Ecto neural progenitor cell (in vitro differentiated cells): ENCODE measurements at regions not wholly inside any gene's neighbourhood (a gene's known extent, or its start where the extent isn't known, plus 50 kb on each side); places are given as distances from the start of the nearest gene placed in this dataset.
"Not testable (repeated sequence)": the region's sequence is repeated elsewhere in the genome, so short reads cannot be mapped to it uniquely, and the experiment has no call there.

ENCODE experiments used
- DNase-seq: peaks from one replicate; pipeline ENCODE4 v3.0.0-alpha.2; 2018; ENCODE audit warnings: low spot score

DNA sequence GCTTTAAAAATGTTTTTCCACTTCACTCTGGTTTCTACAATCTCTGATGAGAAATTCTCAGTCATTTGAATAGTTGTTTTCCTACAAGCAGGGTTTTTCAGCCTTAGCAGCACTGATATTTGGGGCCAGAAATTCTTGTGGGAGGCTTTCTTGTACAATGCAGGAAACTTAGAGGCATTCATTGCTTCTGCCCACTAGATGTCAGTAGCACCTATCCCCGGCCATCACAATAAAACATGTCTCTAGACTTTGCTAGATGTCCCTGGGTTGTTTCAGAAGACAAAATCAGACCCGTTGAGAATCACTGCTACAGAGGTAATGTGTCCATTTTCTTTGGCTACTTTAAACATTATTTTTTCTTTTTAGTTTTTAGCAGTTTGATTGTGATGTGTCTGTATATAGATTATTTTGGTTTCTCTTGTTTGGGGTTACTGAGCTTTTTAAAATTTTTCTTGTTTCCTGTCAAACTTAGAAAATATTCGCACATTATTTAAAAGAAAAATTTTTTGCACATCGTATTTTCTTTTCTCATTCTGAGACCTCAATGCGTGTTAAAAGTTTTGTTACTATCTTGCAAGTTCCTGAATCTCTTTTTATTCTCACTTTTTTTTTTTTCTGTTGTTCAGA, 60.8 kb upstream of the CCDC179 start:
- DNase-seq: peak; percentile 46

DNA sequence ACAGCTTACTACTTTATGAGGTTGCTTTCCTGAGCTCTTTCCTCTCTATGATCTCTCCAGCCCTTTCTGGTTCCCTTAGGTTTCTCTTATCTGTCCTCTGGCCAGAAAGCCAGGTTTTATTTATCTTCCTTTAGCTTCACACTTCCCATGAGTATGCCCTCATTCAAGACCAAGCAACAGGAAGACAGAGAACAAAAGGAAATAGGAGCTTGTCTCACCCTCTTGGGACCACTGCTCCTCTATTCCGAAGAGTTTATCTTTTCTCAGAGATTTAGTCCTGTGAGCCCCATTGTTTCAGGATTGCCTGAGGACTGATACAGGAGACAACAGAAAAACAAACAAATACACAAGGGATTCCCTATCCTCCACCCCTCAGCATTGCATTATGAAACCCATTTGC, 62.4 kb upstream of the CCDC179 start:
- no peak for DNase-seq

DNA sequence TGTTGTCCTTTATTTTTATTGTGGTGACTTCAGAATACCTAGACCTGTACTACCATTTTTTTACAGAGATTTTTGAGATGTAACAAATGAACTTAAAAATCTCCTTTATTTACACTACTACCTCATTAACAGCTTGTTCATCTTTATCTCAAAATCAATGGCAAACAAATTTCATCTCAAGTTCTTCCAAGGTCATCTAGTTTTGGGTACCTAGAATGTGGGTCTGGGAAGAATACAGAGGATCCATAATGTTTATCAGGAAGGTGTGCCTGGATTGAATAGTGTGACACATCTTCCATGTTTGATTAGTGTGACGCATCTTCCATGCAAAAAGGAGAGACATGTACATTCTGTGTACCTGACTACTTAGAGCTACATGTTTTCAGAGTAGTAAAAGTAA, 63.3 kb upstream of the CCDC179 start:
- no peak for DNase-seq

DNA sequence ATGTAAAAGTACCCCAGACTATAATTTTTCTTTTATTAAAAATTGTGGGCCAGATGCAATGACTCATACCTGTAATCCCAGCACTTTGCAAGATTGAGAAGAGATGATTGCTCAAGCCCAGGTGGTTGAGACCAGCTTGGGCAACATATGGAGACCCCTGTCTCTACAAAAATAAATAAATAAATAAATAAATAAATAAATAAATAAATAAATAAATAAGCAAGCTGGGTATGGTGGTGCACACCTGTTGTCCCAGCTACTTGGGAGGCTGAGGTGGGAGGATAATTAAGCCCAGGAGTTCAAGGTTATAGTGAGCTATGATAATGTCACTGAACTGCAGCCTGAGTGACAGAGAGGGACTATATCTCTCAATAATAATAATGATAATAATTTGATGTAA, 66.1 kb upstream of the CCDC179 start:
- DNase-seq: no peak

DNA sequence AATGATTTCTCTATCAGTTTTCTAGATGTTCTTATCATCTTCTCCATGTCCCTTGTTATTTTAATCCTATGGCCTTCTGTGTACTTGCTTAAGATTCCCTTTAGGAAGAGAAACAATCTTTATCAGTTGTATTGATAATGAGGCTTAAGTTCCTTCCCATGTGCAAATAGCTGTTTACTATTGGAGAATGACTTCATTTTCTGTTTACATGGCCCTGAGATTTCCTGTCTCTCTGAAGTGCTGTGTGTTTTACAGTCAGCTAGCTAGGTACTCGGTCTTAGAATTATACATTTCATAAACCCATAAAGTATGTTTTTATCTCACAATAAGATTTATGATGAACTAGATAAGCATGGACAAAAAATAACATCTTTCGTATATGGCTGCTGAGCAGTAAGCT, 67.5 kb upstream of the CCDC179 start:
- no peak for DNase-seq

DNA sequence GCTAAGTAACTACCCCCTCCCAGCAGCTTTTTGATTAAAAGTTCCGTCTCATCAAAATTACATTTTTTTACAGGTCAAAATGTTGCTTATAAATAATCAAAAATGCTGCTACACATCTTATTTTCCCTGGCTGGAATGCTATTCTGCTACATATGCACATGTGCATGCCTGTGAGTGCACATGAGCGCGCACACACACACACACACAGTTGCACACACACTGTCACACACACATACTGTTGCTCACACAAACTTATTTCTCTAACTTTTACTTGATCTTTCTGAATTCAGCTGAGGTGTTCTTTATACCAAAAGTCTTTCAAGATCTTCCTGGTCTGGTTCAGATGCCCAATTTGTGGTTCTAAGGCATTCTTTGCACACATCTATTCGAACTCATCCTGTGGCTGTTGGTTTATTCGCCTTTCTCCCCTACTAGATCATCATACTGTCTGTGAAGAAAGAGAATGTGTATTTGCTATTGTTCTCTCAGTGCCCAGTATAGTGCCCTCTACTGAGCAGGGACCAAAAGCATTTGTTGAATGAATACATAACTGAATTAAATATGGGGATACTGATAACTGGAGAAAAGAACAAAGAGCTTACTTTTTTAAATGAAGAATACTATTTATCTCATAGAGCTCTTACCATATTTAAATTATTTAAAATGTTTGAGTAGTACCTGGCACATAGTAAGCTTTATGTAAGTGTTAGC, 68.1 kb upstream of the CCDC179 start:
- no peak for DNase-seq

DNA sequence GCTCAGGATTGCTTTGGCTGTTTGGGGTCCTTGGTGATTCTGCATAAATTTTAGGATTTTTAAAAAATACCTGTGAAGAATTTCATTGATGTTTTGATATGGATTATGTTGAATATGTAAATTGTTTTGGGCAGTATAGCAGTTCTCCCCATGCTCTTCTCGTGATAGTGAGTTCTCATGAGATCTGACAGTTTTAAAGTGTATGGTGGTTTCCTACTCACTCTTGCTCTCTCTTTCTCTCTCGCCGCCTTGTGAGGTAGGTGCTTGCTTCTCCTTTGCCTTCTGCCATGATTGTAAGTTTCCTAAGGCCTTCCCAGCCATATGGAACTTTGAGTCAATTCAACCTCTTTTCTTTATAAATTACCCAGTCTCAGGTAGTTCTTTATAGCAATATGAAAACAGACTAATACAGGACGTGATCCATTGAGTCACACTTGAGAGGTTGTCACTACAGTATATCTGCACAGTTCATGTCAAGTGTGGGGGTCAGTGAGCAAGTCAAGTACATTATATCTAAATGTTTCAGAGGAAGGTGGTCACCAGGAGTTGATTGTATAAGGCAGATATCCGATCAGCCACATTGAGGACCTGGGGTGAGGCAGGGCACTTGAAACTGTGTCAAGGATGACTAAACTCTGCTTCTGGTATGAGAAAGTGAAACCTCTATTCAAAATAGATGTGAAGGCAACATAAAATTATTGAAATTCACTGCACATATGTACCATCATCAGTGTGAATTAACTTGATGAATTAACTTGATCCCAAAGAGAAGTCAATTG, 70.7 kb upstream of the CCDC179 start:
- no peak for DNase-seq

DNA sequence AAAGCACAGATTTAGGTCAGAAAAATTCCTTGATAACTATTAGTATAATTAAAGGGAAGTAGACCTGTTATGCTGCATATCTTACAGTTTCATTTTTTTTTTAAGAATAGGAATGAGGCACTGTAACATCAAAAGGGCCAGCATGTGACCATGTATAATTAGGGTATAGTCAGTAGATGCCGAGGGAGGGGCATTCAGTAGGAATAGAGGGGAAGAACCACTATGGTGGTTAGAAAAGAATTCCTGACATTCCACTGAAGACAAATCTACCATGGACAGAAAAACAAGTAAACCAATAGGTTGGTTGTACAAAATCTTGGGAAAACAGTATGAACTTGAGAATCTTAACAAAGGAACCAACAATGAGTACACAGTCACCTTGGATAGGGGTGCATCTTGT, 78.4 kb upstream of the CCDC179 start:
- DNase-seq: no peak

DNA sequence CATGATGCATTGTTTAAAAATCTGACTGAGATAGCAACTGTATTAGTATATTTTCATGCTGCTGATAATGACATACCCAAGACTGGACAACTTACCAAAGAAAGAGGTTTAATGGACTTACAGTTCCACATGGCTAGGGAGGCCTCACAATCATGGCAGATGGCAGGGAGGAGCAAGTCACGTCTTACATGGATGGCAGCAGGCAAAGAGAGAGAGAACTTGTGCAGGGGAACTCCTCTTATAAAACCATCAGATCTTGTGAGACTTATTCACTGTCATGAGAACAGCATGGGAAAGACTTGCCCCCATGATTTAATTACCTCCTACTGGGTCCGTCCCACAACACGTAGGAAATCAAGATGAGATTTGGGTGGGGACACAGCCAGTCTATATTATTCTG, 81.3 kb upstream of the CCDC179 start:
- DNase-seq: not testable (repeated sequence)

DNA sequence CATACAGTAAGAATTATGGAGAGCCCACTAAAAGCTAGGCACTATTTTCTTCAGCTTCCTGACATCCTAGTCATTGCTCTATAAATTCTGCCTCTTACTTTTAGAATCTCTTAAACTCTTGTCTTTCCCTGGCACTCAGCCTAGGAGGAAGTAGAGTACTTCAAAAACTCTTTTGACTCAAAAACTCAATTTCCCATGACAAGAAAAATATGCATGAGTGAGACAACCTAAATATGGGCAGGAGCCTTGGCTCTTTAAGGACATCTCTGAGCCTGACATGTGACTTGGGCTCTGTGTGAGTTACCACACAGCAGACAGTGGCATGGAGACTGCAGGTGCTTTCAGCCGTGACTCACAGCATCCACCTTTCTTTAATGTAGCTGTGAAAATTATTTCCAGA, 97.5 kb upstream of the CCDC179 start:
- no peak for DNase-seq

DNA sequence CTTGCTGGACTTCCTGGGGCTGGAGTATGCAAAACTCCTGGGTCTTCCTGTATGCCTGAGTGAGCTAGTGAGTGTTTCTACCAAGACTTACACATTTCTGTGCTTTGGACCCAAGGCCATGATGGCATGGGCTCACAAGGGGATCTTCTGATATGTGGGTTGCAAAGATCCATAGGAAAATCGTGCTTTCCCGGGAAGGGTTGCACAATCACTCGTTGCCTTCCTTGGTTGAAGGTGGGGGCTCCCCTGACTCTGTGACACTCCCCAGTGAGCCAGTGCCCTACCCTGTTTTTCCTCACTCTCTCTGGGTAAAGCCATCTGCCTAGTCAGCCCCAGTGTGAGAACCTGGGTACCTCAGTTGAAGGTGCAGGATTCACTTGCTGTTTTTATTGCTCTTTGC, 114.0 kb upstream of the CCDC179 start:
- DNase-seq: no peak

DNA sequence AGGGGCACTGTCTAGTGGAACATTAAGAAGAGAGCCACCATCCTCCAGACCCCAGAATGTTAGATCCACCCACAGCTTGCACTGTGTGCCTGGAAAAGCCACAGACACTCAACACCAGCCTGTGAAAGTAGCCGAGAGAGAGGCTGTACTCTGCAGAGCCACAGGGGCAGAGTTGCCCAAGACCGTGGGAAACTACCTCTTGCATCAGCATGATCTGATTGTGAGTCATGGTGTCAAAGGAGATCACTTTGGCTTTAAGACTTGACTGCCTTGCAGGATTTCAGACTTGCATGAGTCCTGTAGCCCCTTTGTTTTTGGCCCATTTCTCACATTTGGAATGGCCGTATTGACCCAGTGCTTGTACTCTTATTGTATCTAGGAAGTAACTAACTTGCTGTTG, 115.9 kb upstream of the CCDC179 start:
- DNase-seq: no peak

DNA sequence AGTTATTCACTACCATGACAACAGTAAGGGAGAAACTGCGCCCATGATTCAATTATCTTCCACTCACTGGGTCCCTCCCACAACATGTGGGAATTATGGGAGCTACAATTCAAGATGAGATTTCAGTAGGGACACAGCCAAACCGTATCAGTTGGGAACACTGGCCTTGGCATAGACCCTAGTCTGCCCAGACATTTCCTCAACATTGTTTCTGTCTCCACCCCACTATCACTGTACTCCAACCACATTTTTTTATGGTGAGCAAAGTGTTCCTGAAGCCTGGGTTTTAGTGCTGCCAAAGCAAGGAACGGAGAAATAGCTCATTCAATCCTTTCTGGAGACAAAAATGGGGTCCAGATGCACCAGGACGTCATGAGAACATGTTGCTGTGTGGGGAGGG, 122.6 kb upstream of the CCDC179 start:
- no peak for DNase-seq

DNA sequence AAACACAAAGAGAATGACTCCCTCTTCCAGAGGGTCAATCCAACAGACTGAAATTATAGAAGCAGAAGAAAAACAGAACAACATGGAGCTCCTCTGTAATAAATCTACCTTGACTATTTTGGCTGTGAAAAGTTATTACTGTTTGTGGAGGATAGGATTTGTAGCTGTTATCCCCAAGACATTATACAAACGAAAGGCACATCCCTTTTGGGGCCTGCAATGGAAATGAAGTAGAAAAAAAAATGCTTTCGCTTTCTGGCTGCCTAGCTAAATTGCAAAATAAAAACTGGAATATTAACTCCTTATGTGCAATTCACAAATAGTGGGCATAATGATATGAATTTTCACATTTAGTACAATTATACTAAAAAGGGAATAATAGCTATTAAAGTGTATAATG, 123.8 kb upstream of the CCDC179 start:
- no peak for DNase-seq

DNA sequence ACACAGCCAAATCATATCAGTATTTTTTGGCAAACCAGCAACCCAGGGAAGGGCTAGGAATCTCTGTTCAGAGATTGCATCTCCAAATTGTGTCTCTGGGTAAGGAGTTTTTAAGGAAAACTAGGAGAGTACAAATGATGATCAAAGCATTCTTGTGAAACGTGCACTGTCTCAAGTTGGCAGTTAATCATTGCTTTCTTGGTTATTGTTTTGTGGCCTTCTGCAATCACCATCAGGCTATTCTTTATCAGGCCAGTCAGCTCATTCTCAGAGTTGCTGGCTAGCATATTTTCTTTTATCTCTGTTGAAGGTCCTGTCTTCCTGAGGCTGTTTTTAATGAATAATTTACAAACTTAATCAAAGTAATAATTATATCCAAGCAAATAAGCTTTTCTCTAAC, 129.1 kb upstream of the CCDC179 start:
- no peak for DNase-seq

DNA sequence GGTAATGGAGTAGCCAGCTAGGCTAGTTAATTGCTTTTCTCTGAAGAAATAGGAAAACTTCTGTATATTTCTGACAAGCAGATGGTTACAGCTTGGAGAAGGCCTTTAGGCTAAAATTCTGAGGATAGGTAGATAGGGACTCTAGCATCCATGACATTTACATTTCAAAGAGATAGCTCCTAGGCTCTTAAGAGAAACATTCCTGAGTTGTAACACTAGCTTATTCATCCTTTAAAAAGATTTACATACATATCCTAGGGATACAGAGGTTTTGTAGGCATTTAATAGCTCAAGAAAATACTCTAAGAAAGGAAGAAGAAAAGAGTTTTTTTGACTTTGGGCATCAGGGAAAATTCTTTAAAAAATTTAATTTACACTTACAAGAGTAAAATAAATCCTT, 130.9 kb upstream of the CCDC179 start:
- DNase-seq: no peak

DNA sequence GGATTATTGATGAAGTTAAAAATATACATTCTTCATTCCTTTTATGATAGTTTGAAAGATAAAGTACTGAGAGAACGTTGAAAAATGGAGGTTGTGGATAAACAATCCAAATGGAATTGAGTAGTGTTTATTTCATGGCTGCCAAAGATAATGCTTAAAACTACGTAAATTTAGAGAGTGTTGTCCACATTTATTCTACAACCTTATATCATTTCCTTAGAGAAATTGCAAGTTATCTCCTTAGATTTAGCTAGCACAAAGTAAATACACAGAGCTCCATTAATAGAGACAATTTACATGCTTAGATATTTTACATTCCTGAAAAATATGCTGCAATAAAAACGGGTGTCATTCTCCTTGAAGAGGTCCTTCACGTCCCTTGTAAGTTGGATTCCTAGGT, 146.5 kb upstream of the CCDC179 start:
- no peak for DNase-seq

DNA sequence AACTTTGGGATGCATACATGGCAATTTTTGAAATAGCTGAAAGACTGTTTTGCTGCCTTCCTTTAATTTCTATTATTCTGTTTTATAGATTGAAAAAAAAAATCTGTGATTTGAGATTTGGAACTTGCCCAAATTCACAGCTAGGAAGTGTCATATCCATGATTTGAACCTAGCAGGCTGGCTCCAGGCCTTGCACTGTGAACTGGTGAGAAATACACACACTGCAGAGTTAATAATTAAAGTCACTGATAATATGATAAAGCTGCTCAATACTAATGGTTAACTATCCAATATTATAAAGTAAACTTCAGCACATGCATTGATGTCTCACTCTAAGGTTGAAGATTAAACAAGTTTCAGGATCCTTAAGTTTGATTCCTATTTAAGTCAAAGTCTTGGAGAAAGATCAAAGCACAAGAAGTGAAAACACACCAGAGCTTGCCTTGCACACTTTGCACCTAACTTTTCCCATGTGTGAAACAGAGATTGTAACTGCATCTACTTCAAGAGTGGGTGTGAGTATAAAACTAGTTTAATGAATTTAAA, 150.6 kb upstream of the CCDC179 start:
- DNase-seq: no peak

DNA sequence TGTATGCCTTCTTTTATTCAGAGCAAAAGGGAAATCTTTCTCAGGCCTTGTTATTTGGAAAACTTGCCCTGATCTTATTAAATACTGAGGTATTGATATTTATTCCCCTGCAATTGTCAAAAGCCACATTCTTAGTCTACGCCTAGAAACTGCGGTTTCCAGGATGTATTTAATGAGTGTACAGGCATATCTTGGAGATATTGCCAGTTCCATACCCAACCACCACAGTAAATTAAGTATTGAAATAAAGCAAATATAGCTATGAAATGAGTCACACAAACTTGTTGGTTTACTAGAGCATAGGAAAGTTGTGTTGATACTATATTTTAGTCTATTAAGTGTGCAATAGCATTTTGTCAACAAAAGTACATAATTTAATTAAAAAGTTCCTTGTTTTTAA, 152.7 kb upstream of the CCDC179 start:
- DNase-seq: no peak

DNA sequence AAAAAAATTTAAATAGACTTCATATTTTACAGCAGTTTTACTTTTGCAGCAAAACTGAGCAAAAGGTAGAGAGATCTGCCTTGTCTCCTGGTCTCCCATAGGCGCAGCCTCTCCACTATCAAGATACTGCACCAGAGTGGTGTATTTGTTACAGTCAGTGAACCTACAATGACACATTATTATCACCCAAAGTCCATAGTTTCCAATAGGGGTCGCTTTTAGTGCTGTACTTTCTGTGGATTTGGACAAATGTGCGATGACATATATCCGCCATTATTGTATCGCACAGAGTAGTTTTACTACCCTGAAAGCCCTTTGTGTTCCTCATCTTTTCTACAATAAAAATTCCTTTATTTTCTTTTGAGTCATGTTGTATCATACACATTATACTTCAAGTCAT, 153.2 kb upstream of the CCDC179 start:
- DNase-seq: no peak

DNA sequence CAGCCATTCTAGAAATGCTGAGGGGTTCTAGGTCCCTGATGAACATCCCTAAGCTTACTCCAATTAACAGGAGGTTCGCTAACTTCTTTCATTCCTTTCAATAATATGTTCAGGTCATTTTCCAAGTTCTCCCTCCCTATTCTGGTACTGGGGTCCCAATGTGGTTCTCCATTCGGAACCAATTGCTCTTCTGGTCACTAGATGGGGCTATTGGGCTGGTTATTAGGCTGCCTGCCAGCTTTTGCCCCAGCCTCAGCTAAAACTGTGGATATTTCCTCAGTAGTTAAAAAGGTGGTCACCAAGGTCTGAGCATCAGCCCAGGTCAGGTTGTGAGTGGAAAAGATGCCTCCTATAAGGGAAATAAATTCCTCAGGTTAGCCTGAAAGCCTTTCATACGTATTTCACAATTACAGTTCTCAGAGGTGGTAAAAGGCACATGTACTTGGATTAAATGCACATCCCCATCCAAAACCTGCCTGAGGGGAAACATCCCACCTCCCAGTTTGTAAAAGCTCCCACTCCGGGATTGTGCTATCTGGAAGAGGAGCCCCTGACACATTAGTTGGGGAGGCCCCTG, 161.1 kb upstream of the CCDC179 start:
- no peak for DNase-seq

DNA sequence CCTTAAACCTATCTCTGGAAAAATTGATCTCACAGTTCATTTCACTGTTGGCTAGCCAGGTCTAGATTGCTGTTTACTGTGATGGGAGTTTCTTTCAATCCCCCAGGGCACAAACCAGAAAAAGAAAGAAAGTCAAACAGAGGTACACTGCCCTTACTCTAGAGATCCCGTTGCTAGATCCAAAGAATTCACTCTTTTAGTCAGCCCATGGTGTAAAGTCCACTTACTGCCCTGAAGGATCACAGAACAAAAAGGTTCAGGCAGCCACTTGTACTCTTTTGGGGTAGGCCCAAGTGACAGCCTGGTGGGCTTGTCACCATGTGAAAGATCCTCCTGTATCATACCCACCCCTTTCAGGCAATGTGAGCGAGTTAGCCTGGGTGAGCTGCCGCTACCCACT, 162.6 kb upstream of the CCDC179 start:
- DNase-seq: no peak

DNA sequence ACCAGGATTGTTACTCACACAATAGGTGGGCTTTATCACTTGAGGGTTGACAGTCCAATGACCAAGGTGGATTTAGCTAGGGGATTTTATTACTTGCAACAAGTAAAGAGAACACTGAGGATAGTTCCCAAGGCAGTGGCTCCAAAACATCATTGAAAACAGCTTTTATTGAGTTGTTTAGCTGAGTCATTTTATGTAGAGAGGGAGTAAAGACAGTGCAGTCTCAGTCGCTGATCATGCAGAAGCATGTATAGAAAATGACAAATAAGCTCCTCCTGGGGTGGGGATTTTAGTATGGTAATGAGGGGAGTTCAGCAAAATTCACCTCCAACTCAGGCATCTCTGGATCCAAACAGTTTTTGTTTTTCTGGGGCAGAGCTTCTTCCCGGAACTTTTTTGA, 163.0 kb upstream of the CCDC179 start:
- DNase-seq: no peak
